WTC11 (cell line): ENCODE measurements at regions not wholly inside any gene's neighbourhood (a gene's known extent, or its start where the extent isn't known, plus 50 kb on each side); places are given as distances from the start of the nearest gene placed in this dataset.

ENCODE experiments used
- ATAC-seq: fragments of 200-7000 bp; cut with Tn5 transposase; 2 replicates; pipeline ENCODE4 v1.10.0; 2021; ENCODE audit warnings: mild to moderate bottlenecking, moderate library complexity
- CTCF ChIA-PET: fragments of 300-600 bp; sonication (Branson Sonifier 250); formaldehyde crosslinking; loops from one replicate; lab custom pipeline; 2021; ENCODE audit warnings: antibody characterized with exemption; lab: Charles Lee
- POLR2A ChIA-PET: fragments of 350-600 bp; sonication (Branson Sonifier 250); formaldehyde crosslinking; loops from one replicate; lab custom pipeline; 2021; ENCODE audit warnings: antibody characterized with exemption; lab: Charles Lee
- DNase-seq: peaks from one replicate; pipeline ENCODE4 v3.0.0; 2021; ENCODE audit warnings: low spot score
- H3K27ac Mint-ChIP-seq: 2 replicates; pipeline ENCODE4 v1.8.0; 2021; ENCODE audit warnings: mixed read lengths
- H3K27me3 Mint-ChIP-seq: 2 replicates; pipeline ENCODE4 v1.8.0; 2021; ENCODE audit warnings: low read depth, mild to moderate bottlenecking, moderate library complexity, mixed read lengths
- H3K36me3 Mint-ChIP-seq: 2 replicates; pipeline ENCODE4 v1.8.0; 2021; ENCODE audit warnings: mixed read lengths
- H3K4me1 Mint-ChIP-seq: 2 replicates; pipeline ENCODE4 v1.8.0; 2022; ENCODE audit warnings: mixed read lengths
- H3K4me3 Mint-ChIP-seq: 2 replicates; pipeline ENCODE4 v1.8.0; 2021; ENCODE audit warnings: mild to moderate bottlenecking, moderate library complexity, mixed read lengths
- H3K9me3 Mint-ChIP-seq: 2 replicates; pipeline ENCODE4 v1.8.0; 2021; ENCODE audit warnings: mixed read lengths
- AFF4 ChIP-seq: sonication (generic); formaldehyde crosslinking; IDR thresholded peaks from 2 replicates; pipeline ENCODE4 v1.8.1; 2023; ENCODE audit warnings: mild to moderate bottlenecking, missing genetic modification reagents, borderline replicate concordance
- AR ChIP-seq: fragments of 250-450 bp; sonication (Bioruptor Pico); IDR thresholded peaks from 2 replicates; pipeline ENCODE4 v1.9.0; 2021; ENCODE audit warnings: mild to moderate bottlenecking
- CTCF ChIP-seq: fragments of 200-600 bp; IDR thresholded peaks from 2 replicates; pipeline ENCODE4 v1.8.0; 2022; ENCODE audit warnings: antibody characterized with exemption
- ELF4 ChIP-seq: sonication (generic); formaldehyde crosslinking; IDR thresholded peaks from 2 replicates; pipeline ENCODE4 v1.8.1; 2022; ENCODE audit warnings: low read depth, mild to moderate bottlenecking, moderate library complexity, missing genetic modification reagents
- ERG ChIP-seq: fragments of 250-450 bp; sonication (Bioruptor Pico); IDR thresholded peaks from 2 replicates; pipeline ENCODE4 v1.8.0; 2021; ENCODE audit warnings: mild to moderate bottlenecking
- GRHL2 ChIP-seq: fragments of 250-450 bp; sonication (Bioruptor Pico); IDR thresholded peaks from 2 replicates; pipeline ENCODE4 v1.8.0; 2022; ENCODE audit warnings: mild to moderate bottlenecking, moderate library complexity; ENCODE audit not compliant: insufficient replicate concordance, severe bottlenecking
- GTF2I ChIP-seq: fragments of 250-450 bp; sonication (Bioruptor Pico); conservative IDR thresholded peaks from 2 replicates; pipeline ENCODE4 v1.4.0; 2021; ENCODE audit warnings: mild to moderate bottlenecking
- IRF1 ChIP-seq: sonication (generic); formaldehyde crosslinking; IDR thresholded peaks from 2 replicates; pipeline ENCODE4 v1.8.0; 2023; ENCODE audit warnings: missing genetic modification reagents
- JAZF1 ChIP-seq: fragments of 250-450 bp; sonication (Bioruptor Pico); IDR thresholded peaks from 2 replicates; pipeline ENCODE4 v1.9.0; 2021; ENCODE audit warnings: moderate library complexity, mild to moderate bottlenecking, inconsistent platforms
- OVOL2 ChIP-seq: fragments of 250-450 bp; sonication (Bioruptor Pico); IDR thresholded peaks from 2 replicates; pipeline ENCODE4 v1.9.0; 2021; ENCODE audit warnings: mild to moderate bottlenecking, borderline replicate concordance
- SMAD4 ChIP-seq: sonication (generic); formaldehyde crosslinking; IDR thresholded peaks from 2 replicates; pipeline ENCODE4 v1.8.0; 2022; ENCODE audit warnings: mild to moderate bottlenecking, missing genetic modification reagents
- SOX15 ChIP-seq: fragments of 250-450 bp; sonication (Bioruptor Pico); IDR thresholded peaks from 2 replicates; pipeline ENCODE4 v1.9.0; 2021; ENCODE audit warnings: mild to moderate bottlenecking
- SP1 ChIP-seq: sonication (generic); formaldehyde crosslinking; conservative IDR thresholded peaks from 2 replicates; pipeline ENCODE4 v1.8.1; 2022; ENCODE audit warnings: missing genetic modification reagents
- TCF7 ChIP-seq: sonication (generic); formaldehyde crosslinking; IDR thresholded peaks from 2 replicates; pipeline ENCODE4 v1.8.0; 2022; ENCODE audit warnings: mild to moderate bottlenecking, low read depth, missing genetic modification reagents, moderate library complexity
- ZNF232 ChIP-seq: sonication (generic); formaldehyde crosslinking; IDR thresholded peaks from 2 replicates; pipeline ENCODE4 v1.8.0; 2022; ENCODE audit warnings: mild to moderate bottlenecking, missing genetic modification reagents
- ZNF416 ChIP-seq: fragments of 250-450 bp; sonication (Bioruptor Pico); IDR thresholded peaks from 2 replicates; pipeline ENCODE4 v1.9.0; 2021; ENCODE audit warnings: mild to moderate bottlenecking, inconsistent platforms
- ZNF512 ChIP-seq: sonication (generic); formaldehyde crosslinking; IDR thresholded peaks from 2 replicates; pipeline ENCODE4 v1.8.1; 2022; ENCODE audit warnings: missing genetic modification reagents, borderline replicate concordance

GRCh38 chr18:41326311-41326710 is 628.7 kb upstream of the PIK3C3 start (continued):
- TF ChIP-seq CTCF (no peak), IRF1 (CRISPR knock-in tag) (no peak)

GRCh38 chr18:41324934-41325333 is 630.1 kb upstream of the PIK3C3 start:
- peaks cover 47% of the 10 kb centered on the region for H3K36me3 Mint-ChIP-seq
- H3K9me3 Mint-ChIP-seq, result peaks cover 52% of the 10 kb centered on the region
- ATAC-seq (no peak), DNase-seq (no peak)
- no peak for TF ChIP-seq AFF4 (CRISPR knock-in tag)
- H3K4me1 Mint-ChIP-seq, result peaks cover 11% of the 10 kb centered on the region
- POLR2A ChIA-PET, result no interaction called here
- H3K4me3 Mint-ChIP-seq, result no peak overlapping the region
- no peaks in the 10 kb centered on the region; the same call in 1 of the 2 replicates for H3K27me3 Mint-ChIP-seq
- CTCF ChIA-PET, result interaction anchor here (0.7 kb wide), 1 partner anchor 145 kb away, joined by 3 read pairs; no protein-coding TSS in a partner anchor
- H3K27ac Mint-ChIP-seq, result no peak overlapping the region

- ChIA-PET POLR2A (no interaction called here), CTCF (interaction anchor here (0.7 kb wide), 1 partner anchor 146 kb away, joined by 3 read pairs; no protein-coding TSS in a partner anchor)
- Mint-ChIP-seq H3K4me1 (peaks cover 19% of the 10 kb centered on the region), H3K9me3 (peaks cover 51% of the 10 kb centered on the region), H3K27me3 (no peaks in the 10 kb centered on the region; the same call in 1 of the 2 replicates), H3K4me3 (no peak overlapping the region), H3K27ac (no peak overlapping the region), H3K36me3 (peaks cover 49% of the 10 kb centered on the region)
- ATAC-seq, result no peak
- DNase-seq, result no peak
- TF ChIP-seq JAZF1 (CRISPR knock-in tag), result no peak
- no peak for TF ChIP-seq SOX15 (CRISPR knock-in tag)
- no peak for TF ChIP-seq ERG (CRISPR knock-in tag)
- no peak for TF ChIP-seq ELF4
- no peak for TF ChIP-seq TCF7 (CRISPR knock-in tag)
- no peak for TF ChIP-seq SP1 (CRISPR knock-in tag)
- TF ChIP-seq ZNF512 (CRISPR knock-in tag), result no peak
- no peak for TF ChIP-seq AR (CRISPR knock-in tag)
- TF ChIP-seq ZNF416 (CRISPR knock-in tag), result no peak
- no peak for TF ChIP-seq GRHL2
- no peak for TF ChIP-seq ZNF232
- no peak for TF ChIP-seq OVOL2 (CRISPR knock-in tag)
- TF ChIP-seq SMAD4 (CRISPR knock-in tag), result no peak
- TF ChIP-seq GTF2I, result no peak
Measured at GRCh38 chr18:41324020-41324791, 630.8 kb upstream of the PIK3C3 start.
